Colonic mucosa (tissue), 4 donors: ENCODE measurements at regions not wholly inside any gene's neighbourhood (a gene's known extent, or its start where the extent isn't known, plus 50 kb on each side); places are given as distances from the start of the nearest gene placed in this dataset.

Source experiments
- DNase-seq: peaks from one replicate; pipeline ENCODE4 v3.0.0-alpha.2; 2020
- H3K27ac ChIP-seq: fragments of 200-600 bp; one replicate; pipeline ENCODE4 v1.8.0; 2021
- H3K27me3 ChIP-seq: fragments of 200-600 bp; one replicate; pipeline ENCODE4 v1.8.0; 2021
- H3K36me3 ChIP-seq: fragments of 200-600 bp; one replicate; pipeline ENCODE4 v1.8.0; 2021
- H3K4me1 ChIP-seq: fragments of 200-600 bp; one replicate; pipeline ENCODE4 v1.8.0; 2021; ENCODE audit warnings: mild to moderate bottlenecking
- H3K4me3 ChIP-seq: fragments of 200-600 bp; one replicate; pipeline ENCODE4 v1.8.0; 2021
- H3K9ac ChIP-seq, 2 donors: one replicate each; pipeline ENCODE4 v1.7.0; 2013; ENCODE audit warnings: control low read depth in 2 of 2, low read depth in 2 of 2, low read length in 2 of 2
- H3K9me3 ChIP-seq: fragments of 200-600 bp; one replicate; pipeline ENCODE4 v1.8.0; 2021
- CTCF ChIP-seq: fragments of 200-600 bp; IDR thresholded peaks from one replicate; pipeline ENCODE4 v1.8.0; 2022; ENCODE audit warnings: antibody characterized with exemption, mild to moderate bottlenecking
- intact Hi-C: fragments of 100-400 bp; cut with DNase I; formaldehyde crosslinking; loops from one replicate; pipeline ENCODE4 v1.14.1; 2022
- donor health status: healthy.
- donor health status: DM: no; HTN: no; CAD: no.
- donor health status: DM: no; HTN: no; CAD: no.

DNA sequence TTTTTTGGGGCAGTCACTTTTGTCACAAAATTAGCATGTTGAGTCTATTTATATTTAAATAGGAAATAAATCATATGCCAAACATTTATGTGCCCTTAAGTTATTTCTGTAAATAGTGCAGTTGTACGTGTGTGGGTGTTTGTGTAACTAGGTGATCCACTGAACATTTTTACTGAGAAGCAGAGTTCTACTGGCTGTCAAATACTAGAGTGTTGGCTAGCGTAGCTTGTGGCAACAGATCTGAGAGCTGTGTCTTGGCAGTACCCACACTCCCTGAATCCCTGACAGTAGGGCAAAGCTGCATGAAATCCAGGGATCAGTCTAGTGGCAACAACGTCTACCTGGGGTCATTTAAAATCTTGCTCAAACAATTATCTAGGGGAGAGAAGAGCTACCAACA is 273.1 kb upstream of the SLC8A1 start:
- no peaks in the 10 kb centered on the region for H3K36me3 ChIP-seq
- intact Hi-C loops: no loop called here
- no peak overlapping the region for H3K27ac ChIP-seq
- H3K9me3 ChIP-seq: no peaks in the 10 kb centered on the region
- DNase-seq: no peak
- no peaks in the 10 kb centered on the region for H3K4me1 ChIP-seq
- H3K27me3 ChIP-seq: no peaks in the 10 kb centered on the region
- no peak overlapping the region for H3K4me3 ChIP-seq
- no peak for TF ChIP-seq CTCF
- no peak overlapping the region for H3K9ac ChIP-seq

DNA sequence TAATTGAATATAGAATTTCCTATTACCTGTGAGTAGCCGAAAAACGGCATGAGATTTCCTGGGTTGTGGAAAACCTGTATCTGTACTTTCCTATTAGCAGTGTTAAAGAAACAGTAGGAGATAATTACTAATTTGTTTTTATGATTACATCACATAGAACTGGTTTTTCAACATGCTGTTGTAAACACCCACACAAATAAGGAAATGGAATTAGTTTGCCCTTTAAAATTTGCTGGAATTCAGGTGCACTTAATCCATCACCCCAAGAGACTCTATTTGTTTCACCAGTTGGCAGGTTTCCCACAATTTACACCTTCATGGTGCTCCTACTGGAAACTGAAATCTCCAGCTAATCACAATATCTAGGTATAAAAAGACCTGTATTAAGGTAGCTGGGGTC is 274.1 kb upstream of the SLC8A1 start:
- intact Hi-C loops: no loop called here
- Histone ChIP-seq H3K27ac (no peak overlapping the region), H3K27me3 (no peaks in the 10 kb centered on the region), H3K9ac (no peak overlapping the region), H3K36me3 (no peaks in the 10 kb centered on the region), H3K9me3 (no peaks in the 10 kb centered on the region), H3K4me3 (no peak overlapping the region), H3K4me1 (no peaks in the 10 kb centered on the region)
- no peak for TF ChIP-seq CTCF
- DNase-seq: no peak

GRCh38 chr2:40734797-40735196 is 282.9 kb upstream of the SLC8A1 start:
- Histone ChIP-seq H3K4me3 (no peak overlapping the region), H3K9ac (no peak overlapping the region)
- intact Hi-C loops: no loop called here

GRCh38 chr2:40737180-40737579 is 285.3 kb upstream of the SLC8A1 start:
- no peak overlapping the region for H3K4me3 ChIP-seq
- no peaks in the 10 kb centered on the region for H3K4me1 ChIP-seq
- H3K9me3 ChIP-seq: peaks cover 3% of the 10 kb centered on the region
- no peak for DNase-seq
- no peak overlapping the region for H3K9ac ChIP-seq
- intact Hi-C loops: no loop called here
- H3K27me3 ChIP-seq: no peaks in the 10 kb centered on the region
- H3K27ac ChIP-seq: no peak overlapping the region
- no peaks in the 10 kb centered on the region for H3K36me3 ChIP-seq
- no peak for TF ChIP-seq CTCF

More at GRCh38 chr2:40734797-40735196, 282.9 kb upstream of the SLC8A1 start:
- no peak overlapping the region for H3K27ac ChIP-seq
- peaks cover 3% of the 10 kb centered on the region for H3K9me3 ChIP-seq
- no peak for DNase-seq
- no peaks in the 10 kb centered on the region for H3K27me3 ChIP-seq
- H3K36me3 ChIP-seq: no peaks in the 10 kb centered on the region
- H3K4me1 ChIP-seq: no peaks in the 10 kb centered on the region
- no peak for TF ChIP-seq CTCF

DNA sequence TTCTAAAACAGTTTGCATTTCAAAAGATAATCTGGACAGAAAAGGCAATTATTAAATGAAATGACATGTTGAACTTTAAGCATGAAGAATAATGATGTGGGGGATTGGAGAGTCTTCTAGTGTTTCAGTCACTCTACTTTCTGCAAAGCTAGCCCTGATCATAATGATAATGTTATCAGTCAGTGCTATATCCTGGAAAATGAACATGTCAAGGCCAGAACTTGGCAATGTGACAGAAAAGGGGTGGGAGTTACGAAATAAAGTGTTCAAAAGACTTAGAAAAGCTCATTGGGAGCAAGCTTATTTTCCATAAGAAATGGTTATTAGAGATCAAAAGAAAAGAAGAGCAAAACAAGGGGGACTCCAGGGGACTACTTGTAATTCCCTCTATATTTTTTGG is 288.5 kb upstream of the SLC8A1 start:
- no peak for TF ChIP-seq CTCF
- H3K9me3 ChIP-seq: no peaks in the 10 kb centered on the region
- H3K4me1 ChIP-seq: no peaks in the 10 kb centered on the region
- intact Hi-C loops: no loop called here
- H3K36me3 ChIP-seq: no peaks in the 10 kb centered on the region
- no peak for DNase-seq
- H3K9ac ChIP-seq: no peak overlapping the region
- H3K27ac ChIP-seq: no peak overlapping the region
- H3K27me3 ChIP-seq: no peaks in the 10 kb centered on the region
- H3K4me3 ChIP-seq: no peak overlapping the region

- no peak for DNase-seq
- no peak for TF ChIP-seq CTCF
Measured at GRCh38 chr2:40741532-40741931, 289.6 kb upstream of the SLC8A1 start.

More at GRCh38 chr2:40741532-40741931, 289.6 kb upstream of the SLC8A1 start:
- H3K4me1 ChIP-seq: no peaks in the 10 kb centered on the region
- no peaks in the 10 kb centered on the region for H3K36me3 ChIP-seq
- no peaks in the 10 kb centered on the region for H3K9me3 ChIP-seq
- H3K9ac ChIP-seq: no peak overlapping the region
- H3K27me3 ChIP-seq: no peaks in the 10 kb centered on the region
- intact Hi-C loops: no loop called here
- no peak overlapping the region for H3K4me3 ChIP-seq
- no peak overlapping the region for H3K27ac ChIP-seq
